ENCODE measurements at regions not wholly inside any gene's neighbourhood (a gene's known extent, or its start where the extent isn't known, plus 50 kb on each side); places are given as distances from the start of the nearest gene placed in this dataset.

DNA sequence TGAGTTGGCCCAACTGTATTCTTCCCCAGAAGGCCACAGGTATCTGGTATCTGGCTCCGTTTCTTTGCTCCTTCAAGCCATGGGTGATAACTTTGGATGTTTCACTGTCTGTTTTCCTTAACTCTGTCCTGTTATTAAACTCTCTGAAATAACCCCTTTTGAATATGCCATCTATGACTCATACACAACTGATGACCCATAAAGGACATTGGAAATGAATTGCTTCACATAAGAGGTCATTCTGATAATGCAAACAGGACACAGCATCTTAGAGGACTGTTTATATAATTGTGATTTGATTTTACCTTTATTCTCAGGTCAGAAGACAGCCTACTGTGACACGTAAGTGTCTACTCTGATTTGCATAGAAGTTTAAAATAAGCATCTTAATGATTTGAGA is 227.7 kb downstream of the VEGFC start:
- Mint-ChIP-seq H3K4me3 (no peak overlapping the region), H3K4me1 (no peaks in the 10 kb centered on the region), H3K9me3 (no peaks in the 10 kb centered on the region), H3K27ac (ENCODE audit: unreplicated experiment) (no peak overlapping the region), H3K36me3 (ENCODE audit: low read depth) (no peaks in the 10 kb centered on the region), H3K27me3 (ENCODE audit: low read depth) (no peaks in the 10 kb centered on the region)
- TF ChIP-seq, protein P1, sequence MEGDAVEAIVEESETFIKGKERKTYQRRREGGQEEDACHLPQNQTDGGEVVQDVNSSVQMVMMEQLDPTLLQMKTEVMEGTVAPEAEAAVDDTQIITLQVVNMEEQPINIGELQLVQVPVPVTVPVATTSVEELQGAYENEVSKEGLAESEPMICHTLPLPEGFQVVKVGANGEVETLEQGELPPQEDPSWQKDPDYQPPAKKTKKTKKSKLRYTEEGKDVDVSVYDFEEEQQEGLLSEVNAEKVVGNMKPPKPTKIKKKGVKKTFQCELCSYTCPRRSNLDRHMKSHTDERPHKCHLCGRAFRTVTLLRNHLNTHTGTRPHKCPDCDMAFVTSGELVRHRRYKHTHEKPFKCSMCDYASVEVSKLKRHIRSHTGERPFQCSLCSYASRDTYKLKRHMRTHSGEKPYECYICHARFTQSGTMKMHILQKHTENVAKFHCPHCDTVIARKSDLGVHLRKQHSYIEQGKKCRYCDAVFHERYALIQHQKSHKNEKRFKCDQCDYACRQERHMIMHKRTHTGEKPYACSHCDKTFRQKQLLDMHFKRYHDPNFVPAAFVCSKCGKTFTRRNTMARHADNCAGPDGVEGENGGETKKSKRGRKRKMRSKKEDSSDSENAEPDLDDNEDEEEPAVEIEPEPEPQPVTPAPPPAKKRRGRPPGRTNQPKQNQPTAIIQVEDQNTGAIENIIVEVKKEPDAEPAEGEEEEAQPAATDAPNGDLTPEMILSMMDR (conservative IDR thresholded peaks at IDR 0.05) = no peak
- no peak for DNase-seq (ENCODE audit: low read depth, low spot score)

DNA sequence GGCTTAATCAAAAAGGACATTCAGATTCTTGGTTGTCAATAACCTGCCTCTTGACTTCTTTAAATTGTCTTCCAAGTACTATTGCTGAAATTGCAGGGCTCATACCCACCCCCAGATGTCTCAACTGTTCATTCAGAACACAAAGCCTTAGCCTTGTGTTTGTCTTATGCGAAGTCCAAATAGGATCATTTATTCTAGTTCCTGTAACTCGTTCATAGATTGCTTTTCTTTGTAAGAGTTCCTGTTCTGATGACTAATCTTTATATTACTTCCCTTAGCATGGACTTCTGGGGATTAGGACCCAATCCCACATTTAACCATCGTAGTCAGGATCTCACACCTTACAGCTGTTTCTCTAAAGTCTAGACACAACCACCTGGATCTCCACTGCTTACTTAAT is 226.0 kb downstream of the VEGFC start:
- no peaks in the 10 kb centered on the region for H3K27me3 Mint-ChIP-seq (ENCODE audit: low read depth)
- no peak for DNase-seq (ENCODE audit: low read depth, low spot score)
- H3K4me1 Mint-ChIP-seq = no peaks in the 10 kb centered on the region
- H3K4me3 Mint-ChIP-seq = no peak overlapping the region
- H3K27ac Mint-ChIP-seq (ENCODE audit: unreplicated experiment) = no peak overlapping the region
- H3K9me3 Mint-ChIP-seq = no peaks in the 10 kb centered on the region
- no peaks in the 10 kb centered on the region for H3K36me3 Mint-ChIP-seq (ENCODE audit: low read depth)
- TF ChIP-seq, protein P1 (conservative IDR thresholded peaks at IDR 0.05) = no peak

DNA sequence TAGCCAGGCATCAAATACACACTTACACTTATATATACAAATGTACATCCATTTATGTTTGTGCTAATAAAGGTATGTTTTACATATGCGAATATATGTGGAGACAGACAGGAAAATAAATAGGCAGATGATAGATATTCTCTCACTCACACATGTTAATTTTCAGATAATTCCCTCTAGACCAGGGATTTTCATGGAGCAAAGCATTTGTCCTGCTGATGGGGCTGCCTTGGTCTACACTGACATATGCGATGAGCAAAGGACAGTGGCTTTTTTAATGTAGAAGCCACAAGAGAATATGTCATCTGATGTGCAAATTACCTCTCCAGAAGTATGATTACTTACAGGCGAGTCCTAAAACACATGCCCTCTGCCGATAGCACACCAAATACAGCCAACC is 224.5 kb downstream of the VEGFC start:
- Mint-ChIP-seq H3K9me3 (no peaks in the 10 kb centered on the region), H3K36me3 (ENCODE audit: low read depth) (no peaks in the 10 kb centered on the region), H3K4me3 (no peak overlapping the region), H3K27ac (ENCODE audit: unreplicated experiment) (no peak overlapping the region), H3K4me1 (no peaks in the 10 kb centered on the region), H3K27me3 (ENCODE audit: low read depth) (no peaks in the 10 kb centered on the region)
- TF ChIP-seq, protein P1 (conservative IDR thresholded peaks at IDR 0.05) = no peak
- no peak for DNase-seq (ENCODE audit: low read depth, low spot score)

DNA sequence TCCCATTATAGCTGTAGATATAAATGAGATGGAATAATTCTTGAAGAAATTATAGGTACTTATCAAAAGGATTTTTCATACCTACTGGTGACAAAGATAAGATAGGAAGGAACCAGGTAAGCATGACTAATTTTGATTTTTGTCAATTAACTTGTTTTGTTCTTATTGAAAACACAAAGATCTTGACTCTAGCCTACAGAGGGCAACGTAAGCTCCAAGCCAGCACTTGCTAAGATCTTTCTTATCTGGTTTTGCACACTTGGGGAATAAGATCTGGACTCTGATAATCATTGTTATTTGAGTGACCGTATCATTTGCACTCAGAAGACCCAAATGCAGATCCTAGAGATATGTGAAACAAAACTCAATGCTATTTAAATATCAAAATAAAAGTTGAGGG is 223.4 kb downstream of the VEGFC start:
- no peaks in the 10 kb centered on the region for H3K9me3 Mint-ChIP-seq
- no peak overlapping the region for H3K27ac Mint-ChIP-seq (ENCODE audit: unreplicated experiment)

DNA sequence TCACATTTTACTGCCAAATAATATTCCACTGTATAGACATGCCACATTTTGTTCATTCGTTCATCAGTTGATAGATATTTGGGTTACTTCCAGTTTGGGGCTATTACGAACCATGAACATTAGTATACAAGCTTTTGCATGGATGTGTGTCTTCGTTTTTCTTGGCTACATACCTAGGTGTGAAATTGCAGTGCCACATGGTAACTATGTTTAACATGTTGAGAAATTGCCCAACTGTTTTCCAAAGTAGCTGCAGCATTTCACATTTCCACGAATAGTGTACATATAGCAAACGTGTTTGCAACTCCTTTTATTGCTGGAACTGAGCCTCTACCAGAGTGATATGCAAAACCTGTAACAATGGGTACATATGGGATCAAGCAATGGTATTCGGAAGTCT is 221.5 kb downstream of the VEGFC start:
- Mint-ChIP-seq H3K4me3 (no peak overlapping the region), H3K27ac (ENCODE audit: unreplicated experiment) (no peak overlapping the region), H3K4me1 (no peaks in the 10 kb centered on the region), H3K36me3 (ENCODE audit: low read depth) (no peaks in the 10 kb centered on the region), H3K9me3 (no peaks in the 10 kb centered on the region), H3K27me3 (ENCODE audit: low read depth) (no peaks in the 10 kb centered on the region)
- TF ChIP-seq, protein P1 (conservative IDR thresholded peaks at IDR 0.05) = no peak
- DNase-seq (ENCODE audit: low read depth, low spot score) = no peak

More for the DNA sequence above, 223.4 kb downstream of the VEGFC start:
- TF ChIP-seq, protein P1 (conservative IDR thresholded peaks at IDR 0.05) = no peak
- no peaks in the 10 kb centered on the region for H3K27me3 Mint-ChIP-seq (ENCODE audit: low read depth)
- H3K4me3 Mint-ChIP-seq = no peak overlapping the region
- H3K4me1 Mint-ChIP-seq = no peaks in the 10 kb centered on the region
- no peaks in the 10 kb centered on the region for H3K36me3 Mint-ChIP-seq (ENCODE audit: low read depth)
- no peak for DNase-seq (ENCODE audit: low read depth, low spot score)

All from neural crest cell (in vitro differentiated cells).